ENCODE measurements at regions not wholly inside any gene's neighbourhood (a gene's known extent, or its start where the extent isn't known, plus 50 kb on each side); places are given as distances from the start of the nearest gene placed in this dataset.

- Histone ChIP-seq H3K9ac (ENCODE audit: low read depth, low read length) (no peak overlapping the region), H4K91ac (ENCODE audit: insufficient read depth, low read depth, low read length) (no peak overlapping the region), H3K18ac (ENCODE audit: low read depth, low read length) (no peak overlapping the region), H3K9me3 (ENCODE audit: control insufficient read depth, insufficient read depth, low read length) (no peaks in the 10 kb centered on the region), H2BK15ac (ENCODE audit: low read depth, low read length) (no peak overlapping the region), H2AK9ac (replicated peaks; ENCODE audit: low read depth, low read length, poor library complexity) (no peak overlapping the region), H3K27me3 (ENCODE audit: control insufficient read depth, insufficient read depth, low read length) (no peaks in the 10 kb centered on the region), H3K23ac (ENCODE audit: low read depth, low read length) (no peak overlapping the region), H3K79me1 (ENCODE audit: low read depth in 1 of 2, low read length in 2 of 2) (no peaks in the 10 kb centered on the region), H3K14ac (replicated peaks; ENCODE audit: low read depth, low read length) (no peak overlapping the region), H3K9me1 (ENCODE audit: insufficient read depth, low read length) (no peaks in the 10 kb centered on the region; the same call in 1 of the 2 replicates), H3K4me1 (ENCODE audit: control insufficient read depth, insufficient read depth, low read length) (no peaks in the 10 kb centered on the region), H4K8ac (ENCODE audit: low read depth in 2 of 2, low read length in 2 of 2) (no peak overlapping the region), H2AFZ (replicated peaks; ENCODE audit: low read length, poor library complexity) (no peak overlapping the region), H3K36me3 (ENCODE audit: control insufficient read depth, insufficient read depth, low read length) (no peaks in the 10 kb centered on the region), H2AK5ac (ENCODE audit: low read depth, low read length) (no peak overlapping the region), H3K27ac (ENCODE audit: insufficient read depth, low read length) (no peak overlapping the region), H3K4ac (ENCODE audit: low read depth, low read length) (no peak overlapping the region), H2BK5ac (ENCODE audit: low read depth, low read length, poor library complexity, severe bottlenecking) (no peak overlapping the region), H3K56ac (ENCODE audit: extremely low read depth, insufficient read depth, low read length) (no peak overlapping the region), H3K4me2 (ENCODE audit: low read depth, low read length) (no peak overlapping the region), H4K20me1 (ENCODE audit: insufficient read depth, low read length) (no peaks in the 10 kb centered on the region), H2BK120ac (ENCODE audit: low read depth, low read length) (no peak overlapping the region), H3K4me3 (ENCODE audit: insufficient read depth, low read depth, low read length) (no peak overlapping the region), H4K5ac (ENCODE audit: low read depth, low read length) (no peak overlapping the region), H2BK20ac (ENCODE audit: low read depth, low read length) (no peak overlapping the region)
- no peak; the same call in 1 of the 2 replicates for ATAC-seq (ENCODE audit: low read depth)
- ChIA-PET CTCF (no interaction called here), POLR2A (ENCODE audit: unreplicated experiment) (no interaction called here)
- DNase-seq, result peak; percentile 19
- intact Hi-C loops (cut with micrococcal nuclease), result no loop called here
- dilution Hi-C loops (cut with HindIII; ENCODE audit: low sequenced_read_pairs, unreplicated experiment), result no loop called here
- in situ Hi-C loops (cut with MboI; ENCODE audit: low sequenced_read_pairs), result no loop called here
- BruUV-seq (replicated peaks), result no TSS peak
- TF ChIP-seq RCOR1 (IDR thresholded peaks at IDR 0.05; ENCODE audit: insufficient replicate concordance, low read length), result no peak
- TF ChIP-seq USF2 (IDR thresholded peaks at IDR 0.05; ENCODE audit: low read depth, low read length), result no peak
- TF ChIP-seq NFE2L2 (IDR thresholded peaks at IDR 0.05; ENCODE audit: low read depth, low read length), result no peak
- TF ChIP-seq MAFK (IDR thresholded peaks at IDR 0.05; ENCODE audit: low read depth, low read length), result no peak
- no peak for TF ChIP-seq CHD1 (IDR thresholded peaks at IDR 0.05; ENCODE audit: low read depth, low read length)
- TF ChIP-seq POLR2A (IDR thresholded peaks at IDR 0.05; ENCODE audit: low read depth, low read length), result no peak
- no peak for TF ChIP-seq RFX5 (IDR thresholded peaks at IDR 0.05; ENCODE audit: low read depth, low read length)
- TF ChIP-seq MAZ (IDR thresholded peaks at IDR 0.05; ENCODE audit: borderline replicate concordance, low read depth, low read length), result no peak
- TF ChIP-seq FOS (IDR thresholded peaks at IDR 0.05; ENCODE audit: low read depth, low read length), result no peak
- TF ChIP-seq MXI1 (IDR thresholded peaks at IDR 0.05; ENCODE audit: borderline replicate concordance, low read depth, low read length), result no peak
- no peak for TF ChIP-seq CTCF (conservative IDR thresholded peaks at IDR 0.05; ENCODE audit: low read depth, low read length)
- no peak for TF ChIP-seq BHLHE40 (IDR thresholded peaks at IDR 0.05; ENCODE audit: low read depth, low read length)
- no peak for TF ChIP-seq RAD21 (IDR thresholded peaks at IDR 0.05; ENCODE audit: low read length)
- TF ChIP-seq CEBPB (IDR thresholded peaks at IDR 0.05; ENCODE audit: low read depth, low read length), result no peak
- no peak for TF ChIP-seq ELK1 (IDR thresholded peaks at IDR 0.05; ENCODE audit: borderline replicate concordance, low read depth, low read length)
These were observed 292.2 kb downstream of the GAS1 start for GRCh38 chr9:86655147-86655546.
